GM12891 (cell line): ENCODE measurements at regions not wholly inside any gene's neighbourhood (a gene's known extent, or its start where the extent isn't known, plus 50 kb on each side); places are given as distances from the start of the nearest gene placed in this dataset.

Experiments
- PAX5 ChIP-seq: IDR thresholded peaks from 2 replicates; pipeline ENCODE4 v1.6.1; 2011; ENCODE audit warnings: low read length, moderate library complexity, mild to moderate bottlenecking; ENCODE audit not compliant: insufficient read depth, severe bottlenecking
- POLR2A ChIP-seq: IDR thresholded peaks from 2 replicates; pipeline ENCODE4 v1.6.1; 2011; ENCODE audit warnings: low read depth, low read length, control low read depth
- POLR2AphosphoS5 ChIP-seq: IDR thresholded peaks from 2 replicates; pipeline ENCODE4 v1.6.1; 2011; ENCODE audit warnings: low read depth, low read length, control low read depth

DNA sequence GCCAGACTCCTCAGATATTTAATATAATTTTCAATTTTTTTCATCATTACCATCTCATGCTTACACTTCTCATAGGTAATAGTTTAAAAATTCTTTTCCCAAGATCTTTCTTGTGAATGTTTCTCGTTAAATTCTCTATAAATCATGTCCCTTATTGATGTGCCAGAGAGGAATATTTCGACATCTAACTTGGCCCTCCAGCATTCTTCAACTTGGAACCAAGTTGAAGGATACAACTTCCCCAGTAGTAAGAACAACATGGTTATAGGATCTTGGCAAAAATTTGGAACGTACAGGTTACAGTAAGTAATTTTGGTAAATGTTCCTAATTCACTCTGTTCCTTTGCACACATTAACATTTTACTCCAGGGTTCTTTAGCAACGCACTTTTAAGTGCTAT lies 731.8 kb downstream of the CDH11 start:
- TF ChIP-seq PAX5 (no peak), POLR2AphosphoS5 (no peak), POLR2A (no peak)
